A549 (cell line): ENCODE measurements at regions not wholly inside any gene's neighbourhood (a gene's known extent, or its start where the extent isn't known, plus 50 kb on each side); places are given as distances from the start of the nearest gene placed in this dataset.

Experiments used
- ATAC-seq, 2 experiments: fragments of 200-7000 bp in 1 of 2; fragments of >200 bp in 1 of 2; cut with Nextera tagmentation in 1 of 2; cut with Tn5 transposase in 1 of 2; 3 replicates each; pipeline versions ENCODE4 v1.8.0 to v1.9.1; 2018 to 2020; ENCODE audit warnings: mild to moderate bottlenecking in 1 of 2, moderate library complexity in 1 of 2
- CTCF ChIA-PET: fragments of 300-600 bp; sonication (Branson Sonifier 250); formaldehyde crosslinking; extraction: SDS; loops from one replicate; lab custom pipeline; 2021; ENCODE audit warnings: antibody characterized with exemption, inconsistent platforms; lab: Yijun Ruan, JAX
- POLR2A ChIA-PET: fragments of 350-600 bp; formaldehyde crosslinking; extraction: SDS; loops from one replicate; lab custom pipeline; 2021; ENCODE audit warnings: antibody characterized with exemption, inconsistent platforms; lab: Yijun Ruan, JAX
- DNase-seq, 2 experiments: peaks; one replicate each; pipeline versions ENCODE4 v3.0.0 to v3.0.0-alpha.2; 2011 to 2016; ENCODE audit warnings: low read depth in 1 of 2, low spot score in 1 of 2
- FAIRE-seq: peaks from 2 replicates; lab custom pipeline; 2011; peaks lifted over from hg19 to GRCh38; lab: Jason Lieb, UNC
- H3K27ac ChIP-seq, 2 experiments: fragments of >200 bp; sonication (Bioruptor Twin); formaldehyde crosslinking; 3 replicates each; pipeline ENCODE4 v1.5.1; 2016 to 2017
- H3K4me1 ChIP-seq: fragments of >200 bp; sonication (Bioruptor Twin); formaldehyde crosslinking; 3 replicates; pipeline ENCODE4 v1.6.1; 2016
- H3K4me2 ChIP-seq: fragments of >200 bp; sonication (Bioruptor Twin); formaldehyde crosslinking; 3 replicates; pipeline ENCODE4 v1.6.1; 2016
- H3K4me3 ChIP-seq: fragments of >200 bp; sonication (Bioruptor Twin); formaldehyde crosslinking; 3 replicates; pipeline ENCODE4 v1.5.1; 2016
- H3K9me3 ChIP-seq: fragments of >200 bp; sonication (Bioruptor Twin); formaldehyde crosslinking; 3 replicates; pipeline ENCODE4 v1.6.1; 2016
- BHLHE40 ChIP-seq: IDR thresholded peaks from 2 replicates; pipeline ENCODE4 v1.6.1; 2012; ENCODE audit warnings: low read depth, low read length, inconsistent platforms
- CBX2 ChIP-seq: fragments of 200-600 bp; sonication (generic); IDR thresholded peaks from 2 replicates; pipeline ENCODE4 v1.6.1; 2016; ENCODE audit warnings: low read depth, mild to moderate bottlenecking, borderline replicate concordance
- CEBPB ChIP-seq, 2 experiments: fragments of >200 bp in 1 of 2; sonication (Bioruptor Twin) in 1 of 2; formaldehyde crosslinking in 1 of 2; IDR thresholded peaks; 2 replicates each; pipeline ENCODE4 v1.6.1; 2012 to 2016
- CHD4 ChIP-seq: fragments of 200-600 bp; sonication (generic); IDR thresholded peaks from 2 replicates; pipeline ENCODE4 v1.6.1; 2016; ENCODE audit warnings: antibody characterized with exemption, mild to moderate bottlenecking, borderline replicate concordance
- EP300 ChIP-seq, 2 experiments: fragments of >200 bp; sonication (Bioruptor Twin); formaldehyde crosslinking; IDR thresholded peaks; 2 replicates in 1 of 2; 3 replicates in 1 of 2; pipeline ENCODE4 v1.6.1; 2016 to 2017
- FOSL2 ChIP-seq, 2 experiments: fragments of 450-650 bp in 1 of 2; fragments of >200 bp in 1 of 2; sonication (Bioruptor Twin) in 1 of 2; formaldehyde crosslinking; IDR thresholded peaks; 2 replicates each; pipeline versions ENCODE4 v1.5.0 to v1.6.1; 2016 to 2020; ENCODE audit warnings: mild to moderate bottlenecking in 1 of 2, moderate library complexity in 1 of 2
- GATA3 ChIP-seq: IDR thresholded peaks from 2 replicates; pipeline ENCODE4 v1.6.1; 2012; ENCODE audit warnings: borderline replicate concordance
- HOXA7 ChIP-seq: fragments of 250-450 bp; sonication (Bioruptor Pico); IDR thresholded peaks from 2 replicates; pipeline ENCODE4 v1.5.0; 2020; ENCODE audit warnings: mild to moderate bottlenecking, moderate library complexity
- HOXB5 ChIP-seq: fragments of 250-450 bp; sonication (Bioruptor Pico); IDR thresholded peaks from 2 replicates; pipeline ENCODE4 v1.5.0; 2020; ENCODE audit warnings: mild to moderate bottlenecking, moderate library complexity
- JUNB ChIP-seq: fragments of >200 bp; sonication (Bioruptor Twin); formaldehyde crosslinking; IDR thresholded peaks from 2 replicates; pipeline ENCODE4 v1.6.1; 2016
- KDM5A ChIP-seq: fragments of 200-600 bp; sonication (generic); IDR thresholded peaks from 2 replicates; pipeline ENCODE4 v1.6.1; 2016; ENCODE audit warnings: antibody characterized with exemption, mild to moderate bottlenecking
- MAFK ChIP-seq: fragments of 450-650 bp; IDR thresholded peaks from 2 replicates; pipeline ENCODE4 v1.6.1; 2014; ENCODE audit not compliant: partially characterized antibody
- MYC ChIP-seq: IDR thresholded peaks from 2 replicates; pipeline ENCODE4 v1.6.1; 2012; ENCODE audit warnings: mild to moderate bottlenecking, inconsistent platforms, low read length, improper control_type of control experiment, borderline replicate concordance
- NFE2L2 ChIP-seq: fragments of 150-350 bp; conservative IDR thresholded peaks from 2 replicates; pipeline ENCODE4 v1.6.1; 2014; ENCODE audit warnings: low read length
- POLR2A ChIP-seq: IDR thresholded peaks from 2 replicates; pipeline ENCODE4 v1.6.1; 2012; ENCODE audit warnings: mild to moderate bottlenecking, low read length
- POLR2AphosphoS2 ChIP-seq: conservative IDR thresholded peaks from 2 replicates; pipeline ENCODE4 v1.6.1; 2012; ENCODE audit warnings: low read length, improper control_type of control experiment, inconsistent platforms
- RARB ChIP-seq: fragments of 250-450 bp; sonication (Bioruptor Pico); IDR thresholded peaks from 2 replicates; pipeline ENCODE4 v1.8.0; 2021; ENCODE audit warnings: mild to moderate bottlenecking, moderate library complexity
- SMC3 ChIP-seq: fragments of >200 bp; sonication (Bioruptor Twin); formaldehyde crosslinking; IDR thresholded peaks from 3 replicates; pipeline ENCODE4 v1.6.1; 2018; ENCODE audit warnings: inconsistent platforms
- WGBS: methylation state at CpG from one replicate; pipeline ENCODE4 v1.1.6; 2017; ENCODE audit errors: missing lambda C conversion rate; 5-methylcytosine and 5-hydroxymethylcytosine counted together
- TF ChIP-seq, protein P1 (sequence below): fragments of >200 bp; sonication (Bioruptor Twin); formaldehyde crosslinking; IDR thresholded peaks from 2 replicates; pipeline ENCODE4 v1.6.1; 2016
- TF ChIP-seq, protein P2 (sequence below): fragments of >200 bp; sonication (Bioruptor Twin); formaldehyde crosslinking; IDR thresholded peaks from 3 replicates; pipeline ENCODE4 v1.5.1; 2016
- TF ChIP-seq, protein P3 (sequence below): fragments of 250-450 bp; sonication (Bioruptor Pico); IDR thresholded peaks from 2 replicates; pipeline ENCODE4 v1.5.0; 2021; ENCODE audit warnings: mild to moderate bottlenecking, moderate library complexity, borderline replicate concordance

DNA sequence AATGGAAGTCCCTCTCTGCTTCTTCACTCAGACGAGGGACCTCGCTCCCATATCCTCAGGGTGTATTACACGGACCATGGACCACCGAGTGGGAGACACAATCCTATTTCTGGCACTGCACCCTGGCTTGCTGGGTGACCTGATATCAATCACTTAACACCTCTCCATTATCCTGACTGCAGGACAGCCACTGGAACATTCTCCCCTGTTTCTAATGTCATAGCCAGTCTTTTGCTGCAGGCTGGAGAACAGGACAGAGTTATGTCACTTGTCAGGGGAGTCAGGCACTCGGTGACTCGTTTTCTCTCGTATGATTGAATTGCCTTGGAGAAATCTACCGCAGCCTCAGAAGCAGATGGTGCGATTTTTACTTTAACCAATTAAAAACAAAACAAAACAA, 219.1 kb upstream of the IGFBP7 start:
- no peak for ATAC-seq
- no peak for FAIRE-seq
- TF ChIP-seq CBX2 (no peak), FOSL2 (IDR thresholded peaks at IDR 0.05) (no peak), FOSL2 (CRISPR knock-in tag; IDR thresholded peaks at IDR 0.05) (no peak), POLR2AphosphoS2 (no peak), CHD4 (no peak), RARB (CRISPR knock-in tag) (no peak), KDM5A (no peak)
- TF ChIP-seq, protein P1, sequence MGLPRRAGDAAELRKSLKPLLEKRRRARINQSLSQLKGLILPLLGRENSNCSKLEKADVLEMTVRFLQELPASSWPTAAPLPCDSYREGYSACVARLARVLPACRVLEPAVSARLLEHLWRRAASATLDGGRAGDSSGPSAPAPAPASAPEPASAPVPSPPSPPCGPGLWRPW = no peak
- DNase-seq = no peak
- 40% methylated on average over 9 of the region's 9 CpGs for WGBS
- H3K27ac ChIP-seq = no peak overlapping the region
- POLR2A ChIA-PET = no interaction called here
- CTCF ChIA-PET = no interaction called here
- no peak overlapping the region for H3K4me2 ChIP-seq
- no peaks in the 10 kb centered on the region for H3K9me3 ChIP-seq
- no peaks in the 10 kb centered on the region for H3K4me1 ChIP-seq
- no peak overlapping the region for H3K4me3 ChIP-seq

DNA sequence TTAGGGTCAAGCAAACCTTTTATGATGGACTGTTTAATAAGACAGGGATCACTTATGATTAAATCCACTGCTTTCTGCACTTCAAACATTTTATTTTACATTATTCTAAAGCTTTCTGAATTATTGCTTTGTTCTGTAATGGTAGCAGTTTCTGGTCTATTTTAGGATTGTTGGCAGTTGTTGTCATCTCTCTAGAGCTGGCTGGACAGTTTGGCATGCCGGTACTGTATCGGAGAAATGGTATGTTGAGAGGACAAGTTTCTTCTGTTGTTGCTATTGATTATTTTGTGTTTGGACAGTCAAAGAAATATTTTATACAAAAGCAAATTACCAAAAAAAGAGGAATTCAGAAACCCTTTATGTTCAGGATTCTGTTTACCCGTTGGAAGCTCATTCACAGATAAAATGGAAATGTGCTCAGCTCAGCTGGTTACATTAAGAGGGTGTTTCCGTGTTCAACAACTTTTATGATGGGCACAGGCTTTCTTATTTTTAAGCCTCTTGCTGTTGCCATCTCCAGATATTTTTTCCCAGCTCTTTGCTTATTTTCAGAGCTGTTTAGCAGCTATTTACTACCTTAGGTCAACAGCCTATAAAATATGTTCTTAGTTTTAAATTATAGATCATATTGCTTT, 214.6 kb upstream of the IGFBP7 start:
- TF ChIP-seq BHLHE40 (no peak), FOSL2 (IDR thresholded peaks at IDR 0.05) (no peak), FOSL2 (CRISPR knock-in tag; IDR thresholded peaks at IDR 0.05) (no peak), POLR2A (no peak), POLR2AphosphoS2 (no peak), CEBPB (IDR thresholded peaks at IDR 0.05) (no peak), JUNB (no peak), HOXB5 (CRISPR knock-in tag) (no peak), KDM5A (no peak), SMC3 (no peak), NFE2L2 (no peak), CHD4 (no peak), GATA3 (no peak), HOXA7 (CRISPR knock-in tag) (no peak)
- no peak overlapping the region for H3K4me3 ChIP-seq
- WGBS = 31% methylated on average over 4 of the region's 4 CpGs
- FAIRE-seq (no peak), DNase-seq (no peak), ATAC-seq (no peak)
- ChIA-PET CTCF (no interaction called here), POLR2A (no interaction called here)
- H3K4me2 ChIP-seq = no peak overlapping the region
- no peak overlapping the region for H3K27ac ChIP-seq
- no peaks in the 10 kb centered on the region for H3K9me3 ChIP-seq
- no peaks in the 10 kb centered on the region for H3K4me1 ChIP-seq

DNA sequence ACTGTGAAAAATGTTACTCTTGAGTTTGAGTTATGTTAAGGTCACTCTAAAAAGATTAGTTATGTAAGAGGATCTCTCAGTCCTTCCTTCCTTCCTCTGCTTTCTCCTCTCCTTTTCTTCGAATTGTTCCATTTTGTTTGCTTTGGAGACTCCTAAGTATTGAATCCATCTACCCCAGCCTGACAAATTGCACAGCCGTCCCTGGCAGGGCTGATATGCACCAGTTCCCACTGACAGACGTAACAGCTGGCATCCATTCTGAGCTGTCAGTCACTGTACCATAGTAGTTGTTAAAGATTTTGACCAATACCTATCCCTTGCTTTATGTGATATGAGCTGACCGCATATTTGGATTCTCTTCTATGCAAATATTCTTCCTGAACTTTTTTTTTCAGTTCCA, 210.7 kb upstream of the IGFBP7 start:
- FAIRE-seq = no peak
- H3K27ac ChIP-seq = no peak overlapping the region
- POLR2A ChIA-PET = no interaction called here

DNA sequence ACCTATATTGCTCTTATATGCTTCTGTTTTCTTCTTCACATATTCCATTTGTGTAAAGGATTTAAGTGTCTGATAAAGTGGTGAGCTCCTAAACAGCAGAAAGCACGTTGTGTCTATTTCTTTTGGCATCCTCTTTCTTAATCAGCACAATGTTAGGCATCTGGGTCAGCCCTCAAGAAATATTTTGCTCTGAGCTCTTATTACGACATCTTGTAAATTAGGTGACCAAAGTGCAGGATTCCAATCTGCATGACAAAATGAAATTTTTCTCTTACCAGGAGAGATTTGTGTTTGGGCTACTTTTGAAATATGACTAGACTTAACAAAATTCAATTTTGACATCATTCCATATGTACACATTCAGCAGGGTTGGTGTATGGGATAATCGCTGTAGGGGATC, 210.0 kb upstream of the IGFBP7 start:
- DNase-seq = no peak
- no peaks in the 10 kb centered on the region for H3K4me1 ChIP-seq
- H3K27ac ChIP-seq = no peak overlapping the region
- no peak for TF ChIP-seq CHD4
- TF ChIP-seq MAFK = no peak
- TF ChIP-seq, protein P1 = no peak
- TF ChIP-seq EP300 (IDR thresholded peaks at IDR 0.05) = no peak
- TF ChIP-seq, protein P2, sequence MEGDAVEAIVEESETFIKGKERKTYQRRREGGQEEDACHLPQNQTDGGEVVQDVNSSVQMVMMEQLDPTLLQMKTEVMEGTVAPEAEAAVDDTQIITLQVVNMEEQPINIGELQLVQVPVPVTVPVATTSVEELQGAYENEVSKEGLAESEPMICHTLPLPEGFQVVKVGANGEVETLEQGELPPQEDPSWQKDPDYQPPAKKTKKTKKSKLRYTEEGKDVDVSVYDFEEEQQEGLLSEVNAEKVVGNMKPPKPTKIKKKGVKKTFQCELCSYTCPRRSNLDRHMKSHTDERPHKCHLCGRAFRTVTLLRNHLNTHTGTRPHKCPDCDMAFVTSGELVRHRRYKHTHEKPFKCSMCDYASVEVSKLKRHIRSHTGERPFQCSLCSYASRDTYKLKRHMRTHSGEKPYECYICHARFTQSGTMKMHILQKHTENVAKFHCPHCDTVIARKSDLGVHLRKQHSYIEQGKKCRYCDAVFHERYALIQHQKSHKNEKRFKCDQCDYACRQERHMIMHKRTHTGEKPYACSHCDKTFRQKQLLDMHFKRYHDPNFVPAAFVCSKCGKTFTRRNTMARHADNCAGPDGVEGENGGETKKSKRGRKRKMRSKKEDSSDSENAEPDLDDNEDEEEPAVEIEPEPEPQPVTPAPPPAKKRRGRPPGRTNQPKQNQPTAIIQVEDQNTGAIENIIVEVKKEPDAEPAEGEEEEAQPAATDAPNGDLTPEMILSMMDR = no peak
- TF ChIP-seq, protein P3, sequence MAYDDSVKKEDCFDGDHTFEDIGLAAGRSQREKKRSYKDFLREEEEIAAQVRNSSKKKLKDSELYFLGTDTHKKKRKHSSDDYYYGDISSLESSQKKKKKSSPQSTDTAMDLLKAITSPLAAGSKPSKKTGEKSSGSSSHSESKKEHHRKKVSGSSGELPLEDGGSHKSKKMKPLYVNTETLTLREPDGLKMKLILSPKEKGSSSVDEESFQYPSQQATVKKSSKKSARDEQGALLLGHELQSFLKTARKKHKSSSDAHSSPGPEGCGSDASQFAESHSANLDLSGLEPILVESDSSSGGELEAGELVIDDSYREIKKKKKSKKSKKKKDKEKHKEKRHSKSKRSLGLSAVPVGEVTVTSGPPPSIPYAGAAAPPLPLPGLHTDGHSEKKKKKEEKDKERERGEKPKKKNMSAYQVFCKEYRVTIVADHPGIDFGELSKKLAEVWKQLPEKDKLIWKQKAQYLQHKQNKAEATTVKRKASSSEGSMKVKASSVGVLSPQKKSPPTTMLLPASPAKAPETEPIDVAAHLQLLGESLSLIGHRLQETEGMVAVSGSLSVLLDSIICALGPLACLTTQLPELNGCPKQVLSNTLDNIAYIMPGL = no peak
- no peak for TF ChIP-seq HOXB5 (CRISPR knock-in tag)
- no peaks in the 10 kb centered on the region for H3K9me3 ChIP-seq
- no peak for ATAC-seq
- no peak for FAIRE-seq
- no peak overlapping the region for H3K4me3 ChIP-seq
- ChIA-PET POLR2A (no interaction called here), CTCF (no interaction called here)
- H3K4me2 ChIP-seq = no peak overlapping the region
- 33% methylated on average over 3 of the region's 3 CpGs for WGBS

More for the DNA sequence above, 210.7 kb upstream of the IGFBP7 start:
- Histone ChIP-seq H3K9me3 (no peaks in the 10 kb centered on the region), H3K4me3 (no peak overlapping the region), H3K4me2 (no peak overlapping the region), H3K4me1 (no peaks in the 10 kb centered on the region)
- DNase-seq = no peak
- TF ChIP-seq BHLHE40 = no peak
- no peak for TF ChIP-seq SMC3
- TF ChIP-seq CBX2 = no peak
- TF ChIP-seq MAFK = no peak
- TF ChIP-seq, protein P1 = no peak
- TF ChIP-seq HOXA7 (CRISPR knock-in tag) = no peak
- TF ChIP-seq MYC = no peak
- 43% methylated on average over 4 of the region's 4 CpGs for WGBS
- CTCF ChIA-PET = no interaction called here
- no peak for ATAC-seq
